AG09309 (cell line): ENCODE measurements at regions not wholly inside any gene's neighbourhood (a gene's known extent, or its start where the extent isn't known, plus 50 kb on each side); places are given as distances from the start of the nearest gene placed in this dataset.

Experiments used
- DNase-seq: peaks from one replicate; pipeline ENCODE4 v3.0.0-alpha.2; 2010; ENCODE audit warnings: low read depth
- H3K4me3 ChIP-seq: 2 replicates; pipeline ENCODE4 v1.5.1; 2011; ENCODE audit warnings: mild to moderate bottlenecking, low read depth, low read length, moderate library complexity; ENCODE audit not compliant: control insufficient read depth
- TF ChIP-seq, protein P1 (sequence below): IDR thresholded peaks from 2 replicates; pipeline ENCODE4 v1.5.1; 2011; ENCODE audit warnings: mild to moderate bottlenecking, low read depth, low read length, inconsistent platforms; ENCODE audit not compliant: insufficient read depth, control insufficient read depth; ENCODE audit errors: missing control alignments

DNA sequence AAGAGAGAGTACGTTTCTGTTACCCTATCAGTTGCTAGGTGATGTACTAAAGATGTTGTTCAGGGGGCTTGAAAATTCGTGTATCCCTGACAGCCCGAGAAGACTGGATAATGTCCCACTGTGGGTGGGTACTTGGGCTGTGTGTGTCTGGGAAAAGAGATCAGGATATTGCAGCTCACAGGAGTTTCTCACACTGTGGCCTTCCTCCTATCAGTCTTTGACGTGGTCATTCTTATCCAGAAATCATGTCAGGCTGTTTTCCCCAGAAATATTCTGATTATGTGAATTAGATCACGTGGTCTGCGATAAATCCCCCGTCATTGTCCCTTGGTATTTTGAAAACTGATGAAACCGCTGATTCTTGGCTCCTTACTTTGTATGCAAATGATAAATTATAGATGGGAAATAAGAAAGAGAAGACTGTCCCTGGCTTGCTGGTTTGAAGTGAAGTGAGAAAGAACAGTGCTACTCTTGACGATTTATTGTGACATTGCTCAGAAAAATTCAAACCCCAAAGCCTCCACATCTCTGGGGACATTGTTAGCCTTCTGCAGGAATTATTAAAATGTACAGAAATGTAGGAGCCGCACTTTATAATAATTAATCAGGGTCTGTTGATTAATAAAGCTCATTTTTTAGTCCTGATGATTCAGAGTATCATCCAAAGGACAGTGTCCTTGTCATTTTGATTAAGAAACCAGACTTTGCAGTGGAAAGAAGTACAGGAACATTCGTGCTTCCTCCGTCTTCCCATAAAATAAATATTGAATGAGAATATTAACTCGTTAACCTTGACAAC is 167.5 kb upstream of the TSHZ2 start:
- H3K4me3 ChIP-seq, result no peak overlapping the region
- DNase-seq, result no peak
- TF ChIP-seq, protein P1, sequence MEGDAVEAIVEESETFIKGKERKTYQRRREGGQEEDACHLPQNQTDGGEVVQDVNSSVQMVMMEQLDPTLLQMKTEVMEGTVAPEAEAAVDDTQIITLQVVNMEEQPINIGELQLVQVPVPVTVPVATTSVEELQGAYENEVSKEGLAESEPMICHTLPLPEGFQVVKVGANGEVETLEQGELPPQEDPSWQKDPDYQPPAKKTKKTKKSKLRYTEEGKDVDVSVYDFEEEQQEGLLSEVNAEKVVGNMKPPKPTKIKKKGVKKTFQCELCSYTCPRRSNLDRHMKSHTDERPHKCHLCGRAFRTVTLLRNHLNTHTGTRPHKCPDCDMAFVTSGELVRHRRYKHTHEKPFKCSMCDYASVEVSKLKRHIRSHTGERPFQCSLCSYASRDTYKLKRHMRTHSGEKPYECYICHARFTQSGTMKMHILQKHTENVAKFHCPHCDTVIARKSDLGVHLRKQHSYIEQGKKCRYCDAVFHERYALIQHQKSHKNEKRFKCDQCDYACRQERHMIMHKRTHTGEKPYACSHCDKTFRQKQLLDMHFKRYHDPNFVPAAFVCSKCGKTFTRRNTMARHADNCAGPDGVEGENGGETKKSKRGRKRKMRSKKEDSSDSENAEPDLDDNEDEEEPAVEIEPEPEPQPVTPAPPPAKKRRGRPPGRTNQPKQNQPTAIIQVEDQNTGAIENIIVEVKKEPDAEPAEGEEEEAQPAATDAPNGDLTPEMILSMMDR, result no peak

DNA sequence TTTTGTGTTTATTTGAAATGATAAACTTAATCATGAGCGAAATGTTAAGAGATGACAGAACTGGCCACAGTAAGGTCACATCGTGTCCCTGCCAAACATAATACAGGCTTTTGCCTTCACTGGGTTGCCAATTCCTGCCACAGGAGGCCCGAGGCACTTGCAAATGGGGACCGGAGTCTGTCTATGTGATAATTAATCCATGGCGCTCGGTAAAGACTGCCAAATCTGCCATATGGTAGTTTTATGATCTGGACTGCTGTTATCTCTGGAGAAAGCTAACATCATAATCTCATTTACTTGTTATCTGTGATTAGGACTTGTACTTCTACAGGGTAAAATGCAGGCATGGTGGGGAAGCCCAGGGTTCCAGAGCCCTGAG is 170.5 kb upstream of the TSHZ2 start:
- DNase-seq, result no peak
- TF ChIP-seq, protein P1, result no peak
- no peak overlapping the region for H3K4me3 ChIP-seq

DNA sequence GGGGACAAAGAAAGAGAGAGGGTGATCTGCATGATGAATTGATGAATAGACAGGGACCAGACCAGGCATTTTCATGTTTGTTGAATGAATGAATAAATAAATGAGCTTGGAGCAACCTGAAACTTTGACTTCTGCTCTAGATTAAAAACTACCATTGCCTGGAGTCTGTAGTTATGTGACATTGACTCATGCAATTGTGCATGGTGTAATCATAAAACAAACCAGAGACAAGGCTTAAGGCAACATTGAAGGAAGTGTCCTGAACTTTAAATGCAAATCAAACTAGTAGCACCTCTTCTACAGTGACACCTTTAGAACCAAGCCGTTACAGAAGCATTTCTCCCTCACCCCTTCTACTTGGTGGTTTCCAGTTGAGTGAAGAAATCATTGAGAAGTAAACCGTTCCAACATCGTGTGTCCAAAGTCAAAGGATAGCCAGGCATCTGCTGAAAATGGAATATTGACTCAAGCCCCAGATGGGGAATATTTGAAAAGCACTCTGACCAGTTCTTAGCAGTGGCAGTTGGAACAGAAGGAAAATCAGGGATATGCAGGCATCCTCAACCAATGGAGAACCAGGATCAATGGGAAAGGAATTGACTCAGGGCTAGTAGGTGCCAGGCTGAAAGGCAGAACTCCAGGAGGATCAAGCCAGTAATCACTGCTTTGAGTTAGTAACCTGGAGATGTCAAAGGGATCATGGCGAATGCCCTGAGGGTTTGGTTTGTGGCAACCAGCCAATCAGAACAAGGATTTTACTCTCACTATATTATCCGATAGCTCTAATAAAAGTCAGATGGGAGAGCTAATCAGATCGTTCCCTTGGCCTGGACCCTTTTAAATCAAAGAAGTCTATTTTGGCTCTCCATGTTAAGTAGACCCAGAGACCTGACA is 171.2 kb upstream of the TSHZ2 start:
- DNase-seq, result no peak

DNA sequence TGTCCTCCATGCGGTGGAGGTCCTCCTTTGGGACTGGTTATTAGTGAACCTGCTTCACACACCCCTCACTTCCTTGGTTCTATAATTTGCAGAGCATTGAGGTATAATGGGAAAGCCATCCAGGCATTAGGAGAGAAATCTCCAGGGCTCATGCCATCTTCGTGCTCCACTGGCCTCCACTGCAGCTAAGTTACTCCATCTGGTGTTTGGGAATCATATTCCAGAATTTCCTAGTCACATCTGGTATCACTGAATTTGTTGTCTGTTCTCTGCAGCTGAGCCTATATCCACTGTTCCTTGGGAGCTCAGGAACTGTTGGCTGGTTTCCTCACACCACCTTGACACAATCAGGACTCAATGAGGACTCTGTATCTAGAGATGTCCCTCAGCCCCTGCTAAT is 173.0 kb upstream of the TSHZ2 start:
- DNase-seq, result no peak

More for the DNA sequence above, 171.2 kb upstream of the TSHZ2 start:
- no peak overlapping the region for H3K4me3 ChIP-seq
- TF ChIP-seq, protein P1, result no peak

DNA sequence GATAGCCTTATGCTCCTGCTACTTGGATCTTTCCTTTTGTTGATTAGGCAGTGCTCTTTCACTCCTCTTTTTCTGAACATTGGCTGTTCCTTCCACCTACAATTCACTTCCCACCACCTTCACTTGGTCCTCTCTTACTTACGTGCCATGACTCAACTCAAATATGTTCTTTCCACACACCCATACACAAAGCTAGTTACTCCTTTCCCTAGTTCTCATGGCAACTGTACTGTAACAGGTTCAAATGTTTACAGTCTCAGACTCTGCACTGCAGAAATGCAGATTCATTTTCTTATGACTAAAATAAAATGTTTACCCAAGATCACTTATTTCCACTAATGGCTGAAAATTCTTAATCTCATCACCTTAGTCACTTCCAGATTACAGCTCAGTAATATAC is 174.0 kb upstream of the TSHZ2 start:
- TF ChIP-seq, protein P1, result no peak
- no peak overlapping the region for H3K4me3 ChIP-seq
- DNase-seq, result no peak

More for the DNA sequence above, 173.0 kb upstream of the TSHZ2 start:
- no peak overlapping the region for H3K4me3 ChIP-seq
- TF ChIP-seq, protein P1, result no peak

DNA sequence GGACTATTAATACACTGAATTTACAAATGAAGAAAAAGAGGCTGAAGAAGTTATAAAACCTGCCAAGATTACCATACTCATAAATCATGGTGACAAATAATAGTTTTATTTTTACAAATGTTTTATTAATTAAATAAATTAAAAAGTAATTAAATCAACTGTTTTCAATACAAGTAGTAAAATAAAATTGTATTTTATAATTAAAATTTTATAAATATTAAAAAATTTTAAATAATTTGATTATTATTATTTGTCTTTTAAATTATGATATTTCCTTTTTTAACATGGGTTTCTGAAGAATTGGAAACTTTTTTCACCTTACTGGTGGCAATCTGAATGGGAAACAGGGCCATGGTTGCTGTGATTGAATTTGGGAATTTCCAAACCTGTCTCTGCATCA is 177.3 kb upstream of the TSHZ2 start:
- DNase-seq, result no peak
- H3K4me3 ChIP-seq, result no peak overlapping the region
- TF ChIP-seq, protein P1, result no peak
